B cell (primary cell): ENCODE measurements at regions not wholly inside any gene's neighbourhood (a gene's known extent, or its start where the extent isn't known, plus 50 kb on each side); places are given as distances from the start of the nearest gene placed in this dataset.

Experiments used
- ATAC-seq: fragments of 200-7000 bp; cut with Tn5 transposase; one replicate; pipeline ENCODE4 v1.10.0; 2021; ENCODE audit warnings: low read depth, mild to moderate bottlenecking, moderate number of reproducible peaks, moderate library complexity
- CTCF ChIA-PET: fragments of 350-600 bp; sonication (Branson Sonifier 250); formaldehyde crosslinking; loops from one replicate; lab custom pipeline; 2021; ENCODE audit warnings: antibody characterized with exemption, inconsistent platforms; lab: Charles Lee
- POLR2A ChIA-PET: fragments of 350-600 bp; sonication (Branson Sonifier 250); formaldehyde crosslinking; loops from one replicate; lab custom pipeline; 2021; ENCODE audit warnings: antibody characterized with exemption; lab: Charles Lee
- DNase-seq: peaks from one replicate; pipeline ENCODE4 v3.0.0; 2013
- H2AFZ ChIP-seq: 2 replicates; pipeline ENCODE4 v1.6.1; 2012; ENCODE audit warnings: mild to moderate bottlenecking, low read depth, low read length; ENCODE audit not compliant: insufficient read depth, poor library complexity, severe bottlenecking
- H3K27ac ChIP-seq, 2 donors: 1 replicate in 1 of 2; 2 replicates in 1 of 2; pipeline ENCODE4 v1.5.1; 2012 to 2013; ENCODE audit warnings: low read length in 2 of 2, mild to moderate bottlenecking in 2 of 2, moderate library complexity in 1 of 2
- H3K27me3 ChIP-seq, 4 experiments: fragments of 200-600 bp in 1 of 4; sonication (generic) in 1 of 4; replicated peaks in 1 of 4; 1 replicate in 2 of 4; 2 replicates in 2 of 4; pipeline versions ENCODE4 v1.6.1 to v1.7.0; 2013 to 2016; ENCODE audit warnings: low read length in 3 of 4, mild to moderate bottlenecking in 2 of 4, mixed read lengths in 1 of 4, moderate library complexity in 1 of 4; ENCODE audit not compliant: insufficient read depth in 4 of 4, control insufficient read depth in 3 of 4; ENCODE audit errors: control extremely low read depth in 1 of 4
- H3K36me3 ChIP-seq, 2 experiments: replicated peaks in 1 of 2; 1 replicate in 1 of 2; 2 replicates in 1 of 2; pipeline versions ENCODE4 v1.6.1 to v1.7.1; 2013; ENCODE audit warnings: low read length in 1 of 2; ENCODE audit not compliant: insufficient read depth in 2 of 2, control insufficient read depth in 1 of 2; ENCODE audit errors: control extremely low read depth in 1 of 2, extremely low read depth in 1 of 2
- H3K4me1 ChIP-seq, 2 donors: fragments of 200-600 bp in 1 of 2; sonication (generic) in 1 of 2; 1 replicate in 1 of 2; 2 replicates in 1 of 2; pipeline versions ENCODE4 v1.5.1 to v1.6.1; 2013 to 2017; ENCODE audit warnings: low read length in 2 of 2; ENCODE audit not compliant: control insufficient read depth in 2 of 2, insufficient read depth in 2 of 2
- H3K4me2 ChIP-seq: replicated peaks from 2 replicates; pipeline ENCODE3; 2012; ENCODE audit warnings: mild to moderate bottlenecking, low read depth, low read length; ENCODE audit not compliant: poor library complexity, severe bottlenecking
- H3K4me3 ChIP-seq, 5 experiments: fragments of 200-600 bp in 1 of 5; sonication (generic) in 1 of 5; 1 replicate in 3 of 5; 2 replicates in 2 of 5; pipeline versions ENCODE4 v1.5.1 to v1.7.0; 2011 to 2016; ENCODE audit warnings: low read length in 4 of 5, mild to moderate bottlenecking in 4 of 5, low read depth in 2 of 5, control low read depth in 1 of 5, moderate library complexity in 1 of 5; ENCODE audit not compliant: insufficient read depth in 1 of 5; ENCODE audit errors: control extremely low read depth in 1 of 5, extremely low read depth in 1 of 5
- H3K79me2 ChIP-seq: fragments of 200-600 bp; sonication (generic); one replicate; pipeline ENCODE4 v1.6.0; 2016; ENCODE audit warnings: low read length; ENCODE audit not compliant: control insufficient read depth, insufficient read depth
- H3K9ac ChIP-seq: fragments of 200-600 bp; sonication (generic); 2 replicates; pipeline ENCODE4 v1.6.1; 2017; ENCODE audit warnings: mild to moderate bottlenecking, low read length, moderate library complexity
- H3K9me3 ChIP-seq, 3 donors: one replicate each; pipeline versions ENCODE4 v1.6.1 to v1.7.1; 2013; ENCODE audit warnings: low read length in 2 of 3; ENCODE audit not compliant: control insufficient read depth in 2 of 3, insufficient read depth in 1 of 3; ENCODE audit errors: control extremely low read depth in 1 of 3
- H4K20me1 ChIP-seq: 2 replicates; pipeline ENCODE4 v1.6.0; 2012; ENCODE audit warnings: mild to moderate bottlenecking, low read length; ENCODE audit not compliant: insufficient read depth, control insufficient read depth, poor library complexity, severe bottlenecking
- H3K27ac Mint-ChIP-seq: one replicate; pipeline ENCODE4 v1.8.0; 2021; ENCODE audit warnings: mixed read lengths
- H3K27me3 Mint-ChIP-seq: one replicate; pipeline ENCODE4 v1.8.0; 2021; ENCODE audit warnings: mixed read lengths
- H3K4me1 Mint-ChIP-seq: one replicate; pipeline ENCODE4 v1.8.0; 2021; ENCODE audit warnings: mixed read lengths
- H3K4me3 Mint-ChIP-seq: one replicate; pipeline ENCODE4 v1.8.0; 2021; ENCODE audit warnings: mixed read lengths
- H3K9me3 Mint-ChIP-seq: one replicate; pipeline ENCODE4 v1.8.0; 2022; ENCODE audit warnings: mixed read lengths; ENCODE audit not compliant: insufficient read depth
- EZH2 ChIP-seq: IDR thresholded peaks from 2 replicates; pipeline ENCODE4 v1.6.1; 2012; ENCODE audit warnings: borderline replicate concordance, low read depth, mild to moderate bottlenecking, moderate library complexity, low read length; ENCODE audit not compliant: insufficient read depth, poor library complexity, severe bottlenecking
- WGBS: methylation state at CpG from one replicate; pipeline ENCODE4 v1.1.5; 2013; ENCODE audit warnings: missing lambda C conversion rate; ENCODE audit not compliant: insufficient coverage; 5-methylcytosine and 5-hydroxymethylcytosine counted together
- intact Hi-C: fragments of 100-400 bp; cut with micrococcal nuclease; formaldehyde crosslinking; loops from one replicate; pipeline ENCODE4 v1.10.0; 2022
- TF ChIP-seq, protein P1 (sequence below): fragments of 200-600 bp; IDR thresholded peaks from one replicate; pipeline ENCODE4 v1.8.0; 2022; ENCODE audit warnings: antibody characterized with exemption, mild to moderate bottlenecking

DNA sequence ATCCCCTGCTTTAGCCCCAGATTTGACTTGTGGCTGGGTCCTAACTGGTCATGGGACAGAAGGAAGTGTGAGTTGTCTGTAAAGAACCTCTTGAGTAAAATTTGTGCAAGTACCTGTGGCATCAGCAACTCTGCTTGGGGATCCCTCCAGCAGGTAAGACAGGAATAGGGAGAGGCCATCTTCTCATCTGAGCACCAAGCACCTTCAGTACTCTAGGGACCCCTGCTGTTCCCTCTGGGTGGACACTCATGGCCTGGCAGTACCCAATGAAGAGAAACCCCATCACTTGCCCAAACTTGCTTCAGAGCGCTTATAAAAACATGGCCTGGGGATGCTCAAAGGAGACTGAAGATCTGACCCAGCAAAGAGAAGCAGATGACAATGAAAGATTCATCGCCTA is 297.8 kb downstream of the SP3 start:
- Histone ChIP-seq H3K79me2 (no peaks in the 10 kb centered on the region), H3K9me3 (no peaks in the 10 kb centered on the region), H3K4me1 (no peaks in the 10 kb centered on the region), H3K4me2 (no peak overlapping the region), H3K9ac (no peak overlapping the region), H3K27ac (no peak overlapping the region), H3K27me3 (peaks cover 0 to 6% (median 2%) of the 10 kb centered on the region in 4 experiments), H2AFZ (no peak overlapping the region), H3K4me3 (no peak overlapping the region), H4K20me1 (no peaks in the 10 kb centered on the region), H3K36me3 (no peaks in the 10 kb centered on the region)
- no peak overlapping the region for H3K4me3 Mint-ChIP-seq
- peaks cover 41% of the 10 kb centered on the region for H3K27me3 Mint-ChIP-seq
- TF ChIP-seq, protein P1, sequence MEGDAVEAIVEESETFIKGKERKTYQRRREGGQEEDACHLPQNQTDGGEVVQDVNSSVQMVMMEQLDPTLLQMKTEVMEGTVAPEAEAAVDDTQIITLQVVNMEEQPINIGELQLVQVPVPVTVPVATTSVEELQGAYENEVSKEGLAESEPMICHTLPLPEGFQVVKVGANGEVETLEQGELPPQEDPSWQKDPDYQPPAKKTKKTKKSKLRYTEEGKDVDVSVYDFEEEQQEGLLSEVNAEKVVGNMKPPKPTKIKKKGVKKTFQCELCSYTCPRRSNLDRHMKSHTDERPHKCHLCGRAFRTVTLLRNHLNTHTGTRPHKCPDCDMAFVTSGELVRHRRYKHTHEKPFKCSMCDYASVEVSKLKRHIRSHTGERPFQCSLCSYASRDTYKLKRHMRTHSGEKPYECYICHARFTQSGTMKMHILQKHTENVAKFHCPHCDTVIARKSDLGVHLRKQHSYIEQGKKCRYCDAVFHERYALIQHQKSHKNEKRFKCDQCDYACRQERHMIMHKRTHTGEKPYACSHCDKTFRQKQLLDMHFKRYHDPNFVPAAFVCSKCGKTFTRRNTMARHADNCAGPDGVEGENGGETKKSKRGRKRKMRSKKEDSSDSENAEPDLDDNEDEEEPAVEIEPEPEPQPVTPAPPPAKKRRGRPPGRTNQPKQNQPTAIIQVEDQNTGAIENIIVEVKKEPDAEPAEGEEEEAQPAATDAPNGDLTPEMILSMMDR = no peak
- no peak for TF ChIP-seq EZH2
- ChIA-PET CTCF (no interaction called here), POLR2A (no interaction called here)
- H3K4me1 Mint-ChIP-seq = no peaks in the 10 kb centered on the region
- intact Hi-C loops = no loop called here
- 100% methylated on average over 1 of the region's 2 CpGs for WGBS
- no peaks in the 10 kb centered on the region for H3K9me3 Mint-ChIP-seq
- ATAC-seq = no peak
- no peak overlapping the region for H3K27ac Mint-ChIP-seq
- no peak for DNase-seq

DNA sequence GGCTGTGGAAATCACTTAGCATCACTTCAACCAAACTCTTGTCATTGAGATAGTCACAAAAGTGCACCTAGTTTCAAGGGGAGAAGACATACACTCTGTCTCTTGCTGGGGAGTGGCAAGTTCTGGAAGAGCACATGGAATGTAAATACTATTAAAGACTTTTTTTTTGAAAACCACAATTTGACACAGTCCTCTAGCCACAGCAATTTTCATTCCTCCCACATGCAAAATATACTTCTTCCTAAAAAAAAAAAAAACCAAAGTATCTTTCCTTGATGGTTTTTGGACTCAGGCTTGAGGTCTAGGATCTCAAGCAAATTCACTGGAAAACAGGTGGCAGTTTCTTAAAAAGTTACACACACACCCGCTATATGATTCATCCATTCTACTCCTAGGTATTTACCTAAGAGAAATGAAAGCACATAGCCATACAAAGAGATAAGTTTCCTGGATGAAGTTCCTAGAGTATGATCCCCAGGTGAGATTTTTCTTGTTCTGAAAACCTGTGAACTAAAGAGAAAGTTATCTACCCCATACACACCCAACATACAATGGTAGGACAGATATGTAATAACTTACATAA is 295.8 kb downstream of the SP3 start:
- Histone ChIP-seq H3K36me3 (no peaks in the 10 kb centered on the region), H3K9me3 (no peaks in the 10 kb centered on the region), H3K9ac (no peak overlapping the region), H3K4me2 (no peak overlapping the region), H3K27me3 (peaks cover 0 to 13% (median 2%) of the 10 kb centered on the region in 4 experiments), H3K79me2 (no peaks in the 10 kb centered on the region), H2AFZ (no peak overlapping the region), H3K4me3 (no peak overlapping the region), H3K27ac (no peak overlapping the region), H3K4me1 (no peaks in the 10 kb centered on the region), H4K20me1 (no peaks in the 10 kb centered on the region)
- TF ChIP-seq EZH2 = no peak
- TF ChIP-seq, protein P1 = no peak
- intact Hi-C loops = no loop called here
- Mint-ChIP-seq H3K27me3 (peaks cover 29% of the 10 kb centered on the region), H3K27ac (no peak overlapping the region), H3K9me3 (no peaks in the 10 kb centered on the region), H3K4me3 (no peak overlapping the region), H3K4me1 (no peaks in the 10 kb centered on the region)
- no CpG with 5 or more reads among the region's 1 CpG for WGBS
- POLR2A ChIA-PET = no interaction called here
- no peak for ATAC-seq
- CTCF ChIA-PET = no interaction called here
- no peak for DNase-seq
